ENCODE measurements at regions not wholly inside any gene's neighbourhood (a gene's known extent, or its start where the extent isn't known, plus 50 kb on each side); places are given as distances from the start of the nearest gene placed in this dataset.

GRCh38 chr4:11596989-11597388, 168.3 kb upstream of the HS3ST1 start:
- H4K20me1 ChIP-seq (ENCODE audit: insufficient read depth): no peaks in the 10 kb centered on the region

GRCh38 chr4:11593576-11594116, 165.0 kb upstream of the HS3ST1 start:
- no peak overlapping the region for H3K27ac ChIP-seq
- H3K4me2 ChIP-seq: no peak overlapping the region
- no peaks in the 10 kb centered on the region for H4K20me1 ChIP-seq (ENCODE audit: insufficient read depth)
- H3K9ac ChIP-seq: no peak overlapping the region
- H3K4me1 ChIP-seq (ENCODE audit: low read depth, poor library complexity, severe bottlenecking): no peaks in the 10 kb centered on the region
- H3K27me3 ChIP-seq (ENCODE audit: insufficient read depth, low read depth): no peaks in the 10 kb centered on the region
- no peak overlapping the region for H3K4me3 ChIP-seq (IDR thresholded peaks at IDR 0.05; ENCODE audit: insufficient read depth, low read depth, low read length)
- H3K79me2 ChIP-seq (ENCODE audit: insufficient read depth, low read depth): no peaks in the 10 kb centered on the region
- H3K36me3 ChIP-seq (ENCODE audit: insufficient read depth): no peaks in the 10 kb centered on the region
- no peak for TF ChIP-seq CTCF (conservative IDR thresholded peaks at IDR 0.05; ENCODE audit: low read depth, low read length)
- H2AFZ ChIP-seq (ENCODE audit: low read depth): no peak overlapping the region

More at GRCh38 chr4:11596989-11597388, 168.3 kb upstream of the HS3ST1 start:
- H3K36me3 ChIP-seq (ENCODE audit: insufficient read depth): no peaks in the 10 kb centered on the region
- no peak for TF ChIP-seq CTCF (conservative IDR thresholded peaks at IDR 0.05; ENCODE audit: low read depth, low read length)
- H3K4me1 ChIP-seq (ENCODE audit: low read depth, poor library complexity, severe bottlenecking): no peaks in the 10 kb centered on the region
- H2AFZ ChIP-seq (ENCODE audit: low read depth): no peak overlapping the region
- H3K4me3 ChIP-seq (IDR thresholded peaks at IDR 0.05; ENCODE audit: insufficient read depth, low read depth, low read length): no peak overlapping the region
- no peaks in the 10 kb centered on the region for H3K27me3 ChIP-seq (ENCODE audit: insufficient read depth, low read depth)
- H3K27ac ChIP-seq: no peak overlapping the region
- H3K4me2 ChIP-seq: no peak overlapping the region
- no peaks in the 10 kb centered on the region for H3K79me2 ChIP-seq (ENCODE audit: insufficient read depth, low read depth)
- H3K9ac ChIP-seq: no peak overlapping the region

- Histone ChIP-seq H3K27ac (no peak overlapping the region), H3K4me2 (no peak overlapping the region), H3K4me3 (IDR thresholded peaks at IDR 0.05; ENCODE audit: insufficient read depth, low read depth, low read length) (no peak overlapping the region), H3K79me2 (ENCODE audit: insufficient read depth, low read depth) (no peaks in the 10 kb centered on the region), H3K27me3 (ENCODE audit: insufficient read depth, low read depth) (no peaks in the 10 kb centered on the region), H2AFZ (ENCODE audit: low read depth) (no peak overlapping the region), H3K9ac (no peak overlapping the region), H3K4me1 (ENCODE audit: low read depth, poor library complexity, severe bottlenecking) (no peaks in the 10 kb centered on the region), H4K20me1 (ENCODE audit: insufficient read depth) (no peaks in the 10 kb centered on the region), H3K36me3 (ENCODE audit: insufficient read depth) (no peaks in the 10 kb centered on the region)
- TF ChIP-seq CTCF (conservative IDR thresholded peaks at IDR 0.05; ENCODE audit: low read depth, low read length): no peak
Observed at GRCh38 chr4:11592276-11592675, 163.6 kb upstream of the HS3ST1 start.

- Histone ChIP-seq H3K4me3 (IDR thresholded peaks at IDR 0.05; ENCODE audit: insufficient read depth, low read depth, low read length) (no peak overlapping the region), H3K4me2 (no peak overlapping the region)
Observed at GRCh38 chr4:11590132-11590531, 161.4 kb upstream of the HS3ST1 start.

More at GRCh38 chr4:11590132-11590531, 161.4 kb upstream of the HS3ST1 start:
- Histone ChIP-seq H3K36me3 (ENCODE audit: insufficient read depth) (no peaks in the 10 kb centered on the region), H3K9ac (no peak overlapping the region), H4K20me1 (ENCODE audit: insufficient read depth) (no peaks in the 10 kb centered on the region), H3K4me1 (ENCODE audit: low read depth, poor library complexity, severe bottlenecking) (no peaks in the 10 kb centered on the region), H2AFZ (ENCODE audit: low read depth) (no peak overlapping the region), H3K79me2 (ENCODE audit: insufficient read depth, low read depth) (no peaks in the 10 kb centered on the region), H3K27ac (no peak overlapping the region), H3K27me3 (ENCODE audit: insufficient read depth, low read depth) (no peaks in the 10 kb centered on the region)
- TF ChIP-seq CTCF (conservative IDR thresholded peaks at IDR 0.05; ENCODE audit: low read depth, low read length): no peak

Measured in KMS-11 (cell line).